ENCODE measurements at regions not wholly inside any gene's neighbourhood (a gene's known extent, or its start where the extent isn't known, plus 50 kb on each side); places are given as distances from the start of the nearest gene placed in this dataset.

DNA sequence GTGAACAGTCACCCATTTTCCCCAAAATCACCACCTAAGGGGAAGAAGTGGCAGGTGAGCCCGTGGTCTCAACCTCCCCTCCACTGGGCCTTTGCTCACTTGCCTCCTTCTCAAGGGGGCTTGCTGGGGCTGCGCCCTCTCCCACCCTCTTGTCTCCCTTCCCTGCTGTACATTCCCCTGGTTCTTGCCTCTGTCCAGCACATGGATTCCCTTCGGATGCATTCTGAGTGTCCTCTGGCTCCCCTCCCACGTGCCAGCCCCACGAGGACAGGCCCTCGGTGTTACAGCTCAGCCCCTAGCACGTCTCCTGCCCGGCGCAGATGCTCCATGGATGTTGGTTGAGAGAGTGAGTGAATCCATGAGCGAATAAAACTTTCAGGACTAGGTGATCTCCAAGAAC, 367.8 kb upstream of the SULF2 start (continued):
- TF ChIP-seq, protein P1, sequence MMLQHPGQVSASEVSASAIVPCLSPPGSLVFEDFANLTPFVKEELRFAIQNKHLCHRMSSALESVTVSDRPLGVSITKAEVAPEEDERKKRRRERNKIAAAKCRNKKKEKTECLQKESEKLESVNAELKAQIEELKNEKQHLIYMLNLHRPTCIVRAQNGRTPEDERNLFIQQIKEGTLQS (IDR thresholded peaks at IDR 0.05; ENCODE audit: borderline replicate concordance, extremely low read depth, low read depth, low read length): no peak
- no peak for TF ChIP-seq SREBF1 (IDR thresholded peaks at IDR 0.05; ENCODE audit: low read length)
- TF ChIP-seq NBN (IDR thresholded peaks at IDR 0.05): no peak
- no peak for TF ChIP-seq MYB (IDR thresholded peaks at IDR 0.05; ENCODE audit: borderline replicate concordance, low read depth, low read length)
- TF ChIP-seq POLR2AphosphoS5 (IDR thresholded peaks at IDR 0.05; ENCODE audit: low read length): no peak
- TF ChIP-seq MTA2 (IDR thresholded peaks at IDR 0.05; ENCODE audit: low read depth): no peak
- no peak for TF ChIP-seq IKZF2 (IDR thresholded peaks at IDR 0.05)
- no peak for TF ChIP-seq ZBTB4 (CRISPR knock-in tag; IDR thresholded peaks at IDR 0.05)

DNA sequence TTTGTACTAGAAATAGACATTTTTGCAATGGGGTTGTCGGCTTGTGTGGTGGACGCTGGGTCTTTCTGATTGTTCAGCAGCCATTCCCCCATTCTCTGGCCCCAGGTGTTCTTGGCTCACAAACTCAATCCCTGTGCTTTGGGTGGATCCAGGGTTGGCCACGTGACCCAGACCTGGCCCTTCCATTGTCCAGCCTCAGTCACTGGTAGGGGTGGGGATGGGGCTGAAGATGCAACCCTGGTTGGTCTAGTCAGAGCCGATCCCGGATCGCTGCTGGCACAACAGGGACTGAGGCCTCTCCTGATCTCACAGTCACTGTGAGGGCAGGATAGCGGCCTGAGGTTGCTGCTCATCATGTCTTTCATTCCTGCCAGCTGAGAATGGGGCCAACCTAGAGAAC, 365.3 kb upstream of the SULF2 start:
- intact Hi-C loops (cut with micrococcal nuclease; ENCODE audit: unreplicated experiment): no loop called here
- FAIRE-seq (no peak), ATAC-seq (no peak), DNase-seq (ENCODE audit: low read depth, low spot score) (no peak)
- no peak for TF ChIP-seq FOXK2 (IDR thresholded peaks at IDR 0.05)
- TF ChIP-seq USF1 (IDR thresholded peaks at IDR 0.05; ENCODE audit: borderline replicate concordance, extremely low read length, insufficient read depth, low read depth, low read length): peak; percentile 5
- TF ChIP-seq TAF1 (IDR thresholded peaks at IDR 0.05; ENCODE audit: borderline replicate concordance, low read depth, low read length): no peak
- no peak for TF ChIP-seq SMAD5 (IDR thresholded peaks at IDR 0.05; ENCODE audit: low read depth)
- no peak overlapping the region for H2AFZ ChIP-seq (ENCODE audit: control insufficient read depth, low read depth, low read length)
- no peaks in the 10 kb centered on the region for H3K79me2 ChIP-seq (ENCODE audit: control insufficient read depth, insufficient read depth, low read length)
- in situ Hi-C loops (cut with MboI): no loop called here
- H3K9me3 ChIP-seq (replicated peaks; ENCODE audit: control insufficient read depth, insufficient read depth, low read length): no peaks in the 10 kb centered on the region; the same call in 2 of the 3 replicates
- no peak overlapping the region for H3K9ac ChIP-seq (ENCODE audit: control insufficient read depth, insufficient read depth, low read length)
- no peaks in the 10 kb centered on the region for H3K36me3 ChIP-seq (ENCODE audit: control insufficient read depth in 2 of 2, insufficient read depth in 2 of 2, low read length in 1 of 2)
- no peaks in the 10 kb centered on the region; the same call in 1 of the 2 replicates for H4K20me1 ChIP-seq (ENCODE audit: control insufficient read depth, insufficient read depth)
- SMC1A ChIA-PET (ENCODE audit: uncharacterized antibody, unreplicated experiment): no interaction called here
- peaks cover 0 to 1% of the 10 kb centered on the region in 2 experiments; a peak in 2 of 4 replicates for H3K27me3 ChIP-seq (replicated peaks in 1 of 2; ENCODE audit: control insufficient read depth in 2 of 2, insufficient read depth in 2 of 2, low read length in 1 of 2)
- WGBS (ENCODE audit: insufficient coverage, insufficient replicate concordance, low lambda C conversion rate, missing lambda C conversion rate): 48% methylated on average over 7 of the region's 7 CpGs
- H3K27ac ChIP-seq (ENCODE audit: control insufficient read depth, insufficient read depth): no peak overlapping the region
- RAD21 ChIA-PET (ENCODE audit: unreplicated experiment): no interaction called here
- POLR2A ChIA-PET: no interaction called here
- CTCF ChIA-PET: no interaction called here
- H3K4me1 ChIP-seq (ENCODE audit: control insufficient read depth, insufficient read depth, low read length): no peaks in the 10 kb centered on the region
- BruUV-seq (replicated peaks): no TSS peak
- H3K4me2 ChIP-seq (ENCODE audit: control insufficient read depth, insufficient read depth): no peak overlapping the region
- H3K4me3 ChIP-seq: no peak overlapping the region
